GM12878 (cell line): ENCODE measurements at regions not wholly inside any gene's neighbourhood (a gene's known extent, or its start where the extent isn't known, plus 50 kb on each side); places are given as distances from the start of the nearest gene placed in this dataset.

ENCODE experiments used
- ATAC-seq: fragments of 200-7000 bp; cut with Tn5 transposase; 3 replicates; pipeline ENCODE4 v1.9.1; 2020; ENCODE audit warnings: mild to moderate bottlenecking, moderate library complexity
- BruUV-seq: library from RNA; stranded (reverse); fragments of 400-500 nt; replicated peaks from 2 replicates; lab custom pipeline; 2021; lab: Mats Ljungman, UMichigan
- CTCF ChIA-PET: fragments of 300-600 bp; sonication (Branson Sonifier 250); formaldehyde crosslinking; extraction: SDS; loops from one replicate; lab custom pipeline; 2021; ENCODE audit warnings: inconsistent platforms; lab: Yijun Ruan, JAX
- POLR2A ChIA-PET: fragments of 350-600 bp; formaldehyde crosslinking; extraction: SDS; loops from one replicate; lab custom pipeline; 2021; ENCODE audit warnings: inconsistent platforms; lab: Charles Lee
- RAD21 ChIA-PET: fragments of 300-600 bp; sonication (Branson Sonifier 250); formaldehyde crosslinking; loops from one replicate; lab custom pipeline; 2023; ENCODE audit warnings: antibody characterized with exemption; ENCODE audit not compliant: unreplicated experiment; lab: Charles Lee
- SMC1A ChIA-PET: fragments of 300-600 bp; sonication (Branson Sonifier 250); formaldehyde crosslinking; loops from one replicate; lab custom pipeline; 2023; ENCODE audit not compliant: unreplicated experiment, uncharacterized antibody; lab: Charles Lee
- DNase-seq: peaks from one replicate; pipeline ENCODE4 v3.0.0-alpha.2; 2011; ENCODE audit warnings: low read depth, low spot score
- FAIRE-seq: peaks from 3 replicates; lab custom pipeline; 2011; peaks lifted over from hg19 to GRCh38; lab: Jason Lieb, UNC
- H2AFZ ChIP-seq: 2 replicates; pipeline ENCODE4 v1.6.0; 2011; ENCODE audit warnings: low read depth, low read length, control low read depth; ENCODE audit not compliant: control insufficient read depth
- H3K27ac ChIP-seq: 2 replicates; pipeline ENCODE4 v1.5.1; 2011; ENCODE audit warnings: control low read depth; ENCODE audit not compliant: control insufficient read depth, insufficient read depth
- H3K27me3 ChIP-seq, 2 experiments: replicated peaks in 1 of 2; 2 replicates each; pipeline versions ENCODE4 v1.6.0 to v1.6.1; 2011; ENCODE audit warnings: low read length in 1 of 2; ENCODE audit not compliant: control insufficient read depth in 2 of 2, insufficient read depth in 2 of 2
- H3K36me3 ChIP-seq, 2 experiments: 2 replicates each; pipeline ENCODE4 v1.5.1; 2011; ENCODE audit warnings: low read length in 1 of 2; ENCODE audit not compliant: control insufficient read depth in 2 of 2, insufficient read depth in 2 of 2
- H3K4me1 ChIP-seq: 2 replicates; pipeline ENCODE4 v1.6.1; 2011; ENCODE audit warnings: mild to moderate bottlenecking, low read length, moderate library complexity, mixed read lengths; ENCODE audit not compliant: control insufficient read depth, insufficient read depth
- H3K4me2 ChIP-seq: 2 replicates; pipeline ENCODE4 v1.6.0; 2011; ENCODE audit warnings: control low read depth; ENCODE audit not compliant: control insufficient read depth, insufficient read depth
- H3K4me3 ChIP-seq: fragments of 200-600 bp; sonication (generic); 2 replicates; pipeline ENCODE4 v1.5.1; 2016
- H3K79me2 ChIP-seq: 2 replicates; pipeline ENCODE4 v1.6.0; 2011; ENCODE audit warnings: low read length; ENCODE audit not compliant: control insufficient read depth, insufficient read depth
- H3K9ac ChIP-seq: 2 replicates; pipeline ENCODE4 v1.8.0; 2011; ENCODE audit warnings: low read length, control low read depth, mixed read lengths; ENCODE audit not compliant: control insufficient read depth, insufficient read depth
- H3K9me3 ChIP-seq: replicated peaks from 3 replicates; pipeline ENCODE4 v1.5.1; 2011; ENCODE audit warnings: mild to moderate bottlenecking, low read length; ENCODE audit not compliant: control insufficient read depth, insufficient read depth
- H4K20me1 ChIP-seq: 2 replicates; pipeline ENCODE4 v1.6.0; 2011; ENCODE audit not compliant: control insufficient read depth, insufficient read depth
- BHLHE40 ChIP-seq, 2 experiments: fragments of 450-650 bp in 1 of 2; IDR thresholded peaks; 2 replicates each; pipeline ENCODE4 v1.6.1; 2011 to 2017; ENCODE audit warnings: low read depth in 2 of 2, borderline replicate concordance in 1 of 2, improper control_type of control experiment in 1 of 2, low read length in 1 of 2, mild to moderate bottlenecking in 1 of 2
- BRCA1 ChIP-seq: IDR thresholded peaks from 2 replicates; pipeline ENCODE4 v1.6.1; 2011; ENCODE audit warnings: low read depth, low read length, improper control_type of control experiment
- CEBPB ChIP-seq, 2 experiments: fragments of 150-350 bp in 1 of 2; IDR thresholded peaks; 2 replicates each; pipeline ENCODE4 v1.6.1; 2012 to 2014; ENCODE audit warnings: low read depth in 2 of 2, low read length in 2 of 2, borderline replicate concordance in 1 of 2, inconsistent platforms in 1 of 2
- MTA2 ChIP-seq: fragments of 450-650 bp; IDR thresholded peaks from 2 replicates; pipeline ENCODE4 v1.6.1; 2016; ENCODE audit warnings: low read depth, mild to moderate bottlenecking, moderate library complexity
- MYC ChIP-seq: IDR thresholded peaks from 2 replicates; pipeline ENCODE4 v1.6.1; 2011; ENCODE audit warnings: mild to moderate bottlenecking, low read length, moderate library complexity, inconsistent platforms; ENCODE audit not compliant: insufficient read depth, insufficient replicate concordance, insufficient read length, severe bottlenecking
- SMARCA5 ChIP-seq: fragments of 450-650 bp; IDR thresholded peaks from 2 replicates; pipeline ENCODE4 v1.6.1; 2017; ENCODE audit warnings: mild to moderate bottlenecking
- ZNF622 ChIP-seq: fragments of 450-650 bp; IDR thresholded peaks from 2 replicates; pipeline ENCODE4 v1.6.1; 2017; ENCODE audit warnings: mild to moderate bottlenecking, inconsistent platforms
- WGBS: methylation state at CpG from one replicate; pipeline ENCODE4 v1.1.6; 2016; ENCODE audit warnings: low lambda C conversion rate; ENCODE audit not compliant: insufficient replicate concordance, insufficient coverage; ENCODE audit errors: missing lambda C conversion rate; 5-methylcytosine and 5-hydroxymethylcytosine counted together
- in situ Hi-C: fragments of 300-500 bp; cut with MboI; formaldehyde crosslinking; loops from 9 replicates; pipeline ENCODE4 v1.14.3; 2018; ENCODE audit warnings: mixed read lengths
- intact Hi-C: fragments of 100-400 bp; cut with micrococcal nuclease; formaldehyde crosslinking; loops from one replicate; pipeline ENCODE4 v1.14.2; 2022; ENCODE audit not compliant: unreplicated experiment
- TF ChIP-seq, protein P1 (sequence below): fragments of 450-650 bp; conservative IDR thresholded peaks from 2 replicates; pipeline ENCODE4 v1.6.1; 2017; ENCODE audit warnings: mild to moderate bottlenecking, moderate library complexity

DNA sequence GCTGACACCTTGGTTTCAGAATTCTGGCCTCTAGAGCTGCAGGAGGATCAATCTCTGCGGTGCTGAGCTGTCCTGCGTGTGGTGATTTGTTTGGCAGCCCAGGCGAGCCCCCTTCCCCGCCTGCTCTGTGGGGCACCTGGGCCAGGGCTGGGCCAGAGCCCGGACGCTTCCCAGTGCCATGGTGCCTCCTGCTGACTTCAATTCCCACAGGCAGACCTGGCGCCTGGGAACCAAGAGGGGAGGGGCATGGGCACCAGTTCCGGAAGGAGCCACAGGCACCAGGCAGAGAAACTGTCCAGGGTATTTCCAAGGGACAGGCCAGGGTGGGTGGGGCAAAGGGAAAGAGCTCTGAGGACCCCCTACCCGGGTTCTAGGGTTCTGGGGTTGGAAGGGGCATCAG, 197.8 kb downstream of the CTTN start:
- no peaks in the 10 kb centered on the region for H3K79me2 ChIP-seq
- H3K4me3 ChIP-seq = no peak overlapping the region
- in situ Hi-C loops = no loop called here
- intact Hi-C loops = no loop called here
- no peaks in the 10 kb centered on the region for H3K9me3 ChIP-seq
- ChIA-PET CTCF (no interaction called here), SMC1A (no interaction called here), RAD21 (no interaction called here), POLR2A (no interaction called here)
- no peaks in the 10 kb centered on the region for H4K20me1 ChIP-seq
- BruUV-seq = no TSS peak
- DNase-seq = no peak
- H3K4me2 ChIP-seq = no peak overlapping the region
- H3K4me1 ChIP-seq = no peaks in the 10 kb centered on the region
- TF ChIP-seq BHLHE40 (IDR thresholded peaks at IDR 0.05; ENCODE audit: borderline replicate concordance in 1 of 2, low read depth in 2 of 2, low read length in 1 of 2) (no peak), SMARCA5 (no peak), MTA2 (no peak), BRCA1 (no peak), ZNF622 (no peak), CEBPB (IDR thresholded peaks at IDR 0.05; ENCODE audit: borderline replicate concordance in 1 of 2, low read depth in 2 of 2, low read length in 2 of 2) (no peak), MYC (no peak)
- TF ChIP-seq, protein P1, sequence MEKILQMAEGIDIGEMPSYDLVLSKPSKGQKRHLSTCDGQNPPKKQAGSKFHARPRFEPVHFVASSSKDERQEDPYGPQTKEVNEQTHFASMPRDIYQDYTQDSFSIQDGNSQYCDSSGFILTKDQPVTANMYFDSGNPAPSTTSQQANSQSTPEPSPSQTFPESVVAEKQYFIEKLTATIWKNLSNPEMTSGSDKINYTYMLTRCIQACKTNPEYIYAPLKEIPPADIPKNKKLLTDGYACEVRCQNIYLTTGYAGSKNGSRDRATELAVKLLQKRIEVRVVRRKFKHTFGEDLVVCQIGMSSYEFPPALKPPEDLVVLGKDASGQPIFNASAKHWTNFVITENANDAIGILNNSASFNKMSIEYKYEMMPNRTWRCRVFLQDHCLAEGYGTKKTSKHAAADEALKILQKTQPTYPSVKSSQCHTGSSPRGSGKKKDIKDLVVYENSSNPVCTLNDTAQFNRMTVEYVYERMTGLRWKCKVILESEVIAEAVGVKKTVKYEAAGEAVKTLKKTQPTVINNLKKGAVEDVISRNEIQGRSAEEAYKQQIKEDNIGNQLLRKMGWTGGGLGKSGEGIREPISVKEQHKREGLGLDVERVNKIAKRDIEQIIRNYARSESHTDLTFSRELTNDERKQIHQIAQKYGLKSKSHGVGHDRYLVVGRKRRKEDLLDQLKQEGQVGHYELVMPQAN = no peak
- ATAC-seq = no peak
- WGBS = 31% methylated on average over 8 of the region's 9 CpGs
- H3K27ac ChIP-seq = no peak overlapping the region
- no peak overlapping the region for H2AFZ ChIP-seq
- no peaks in the 10 kb centered on the region for H3K36me3 ChIP-seq
- no peak for FAIRE-seq
- no peak overlapping the region for H3K9ac ChIP-seq
- H3K27me3 ChIP-seq = no peaks in the 10 kb centered on the region
